ENCODE measurements at regions not wholly inside any gene's neighbourhood (a gene's known extent, or its start where the extent isn't known, plus 50 kb on each side); places are given as distances from the start of the nearest gene placed in this dataset.

- Histone ChIP-seq H3K36me3 (ENCODE audit: control insufficient read depth, insufficient read depth, low read length) (no peaks in the 10 kb centered on the region), H3K4me1 (ENCODE audit: control insufficient read depth, insufficient read depth, low read length) (no peaks in the 10 kb centered on the region), H3K4me3 (ENCODE audit: low read length) (no peak overlapping the region), H3K9ac (ENCODE audit: low read length) (no peak overlapping the region), H3K27ac (ENCODE audit: low read depth, low read length) (no peak overlapping the region), H3K27me3 (ENCODE audit: control insufficient read depth, insufficient read depth, low read length) (no peaks in the 10 kb centered on the region)
Measured at GRCh38 chr12:127675936-127676335, 591.0 kb upstream of the TMEM132C start.

GRCh38 chr12:127677537-127678131 lies 589.3 kb upstream of the TMEM132C start:
- no peaks in the 10 kb centered on the region for H3K27me3 ChIP-seq (ENCODE audit: control insufficient read depth, insufficient read depth, low read length)
- no peak overlapping the region for H3K27ac ChIP-seq (ENCODE audit: low read depth, low read length)
- no peaks in the 10 kb centered on the region for H3K4me1 ChIP-seq (ENCODE audit: control insufficient read depth, insufficient read depth, low read length)
- no peak overlapping the region for H3K9ac ChIP-seq (ENCODE audit: low read length)
- H3K36me3 ChIP-seq (ENCODE audit: control insufficient read depth, insufficient read depth, low read length): no peaks in the 10 kb centered on the region
- H3K4me3 ChIP-seq (ENCODE audit: low read length): no peak overlapping the region

GRCh38 chr12:127678945-127679344 lies 588.0 kb upstream of the TMEM132C start:
- Histone ChIP-seq H3K36me3 (ENCODE audit: control insufficient read depth, insufficient read depth, low read length) (no peaks in the 10 kb centered on the region), H3K27ac (ENCODE audit: low read depth, low read length) (no peak overlapping the region), H3K4me3 (ENCODE audit: low read length) (no peak overlapping the region), H3K27me3 (ENCODE audit: control insufficient read depth, insufficient read depth, low read length) (no peaks in the 10 kb centered on the region), H3K9ac (ENCODE audit: low read length) (no peak overlapping the region), H3K4me1 (ENCODE audit: control insufficient read depth, insufficient read depth, low read length) (no peaks in the 10 kb centered on the region)

GRCh38 chr12:127680516-127680915 lies 586.5 kb upstream of the TMEM132C start:
- Histone ChIP-seq H3K4me3 (ENCODE audit: low read length) (no peak overlapping the region), H3K36me3 (ENCODE audit: control insufficient read depth, insufficient read depth, low read length) (no peaks in the 10 kb centered on the region), H3K4me1 (ENCODE audit: control insufficient read depth, insufficient read depth, low read length) (no peaks in the 10 kb centered on the region), H3K27me3 (ENCODE audit: control insufficient read depth, insufficient read depth, low read length) (no peaks in the 10 kb centered on the region), H3K27ac (ENCODE audit: low read depth, low read length) (no peak overlapping the region), H3K9ac (ENCODE audit: low read length) (no peak overlapping the region)

GRCh38 chr12:127681151-127681754 lies 585.7 kb upstream of the TMEM132C start:
- Histone ChIP-seq H3K27ac (ENCODE audit: low read depth, low read length) (no peak overlapping the region), H3K4me3 (ENCODE audit: low read length) (no peak overlapping the region), H3K27me3 (ENCODE audit: control insufficient read depth, insufficient read depth, low read length) (no peaks in the 10 kb centered on the region), H3K36me3 (ENCODE audit: control insufficient read depth, insufficient read depth, low read length) (no peaks in the 10 kb centered on the region), H3K9ac (ENCODE audit: low read length) (no peak overlapping the region), H3K4me1 (ENCODE audit: control insufficient read depth, insufficient read depth, low read length) (no peaks in the 10 kb centered on the region)

GRCh38 chr12:127685491-127685890 lies 581.5 kb upstream of the TMEM132C start:
- Histone ChIP-seq H3K36me3 (ENCODE audit: control insufficient read depth, insufficient read depth, low read length) (no peaks in the 10 kb centered on the region), H3K27me3 (ENCODE audit: control insufficient read depth, insufficient read depth, low read length) (no peaks in the 10 kb centered on the region), H3K9ac (ENCODE audit: low read length) (no peak overlapping the region), H3K27ac (ENCODE audit: low read depth, low read length) (no peak overlapping the region), H3K4me1 (ENCODE audit: control insufficient read depth, insufficient read depth, low read length) (no peaks in the 10 kb centered on the region), H3K4me3 (ENCODE audit: low read length) (no peak overlapping the region)

- Histone ChIP-seq H3K4me1 (ENCODE audit: control insufficient read depth, insufficient read depth, low read length) (no peaks in the 10 kb centered on the region), H3K9ac (ENCODE audit: low read length) (no peak overlapping the region), H3K36me3 (ENCODE audit: control insufficient read depth, insufficient read depth, low read length) (no peaks in the 10 kb centered on the region), H3K27ac (ENCODE audit: low read depth, low read length) (no peak overlapping the region), H3K4me3 (ENCODE audit: low read length) (no peak overlapping the region), H3K27me3 (ENCODE audit: control insufficient read depth, insufficient read depth, low read length) (no peaks in the 10 kb centered on the region)
Measured at GRCh38 chr12:127685931-127686330, 581.0 kb upstream of the TMEM132C start.

GRCh38 chr12:127687181-127687580 lies 579.8 kb upstream of the TMEM132C start:
- H3K4me1 ChIP-seq (ENCODE audit: control insufficient read depth, insufficient read depth, low read length): no peaks in the 10 kb centered on the region
- H3K27me3 ChIP-seq (ENCODE audit: control insufficient read depth, insufficient read depth, low read length): no peaks in the 10 kb centered on the region
- no peak overlapping the region for H3K9ac ChIP-seq (ENCODE audit: low read length)

GRCh38 chr12:127688906-127689428 lies 578.0 kb upstream of the TMEM132C start:
- Histone ChIP-seq H3K27ac (ENCODE audit: low read depth, low read length) (no peak overlapping the region), H3K4me3 (ENCODE audit: low read length) (no peak overlapping the region), H3K27me3 (ENCODE audit: control insufficient read depth, insufficient read depth, low read length) (no peaks in the 10 kb centered on the region), H3K9ac (ENCODE audit: low read length) (no peak overlapping the region), H3K36me3 (ENCODE audit: control insufficient read depth, insufficient read depth, low read length) (no peaks in the 10 kb centered on the region), H3K4me1 (ENCODE audit: control insufficient read depth, insufficient read depth, low read length) (no peaks in the 10 kb centered on the region)

More at GRCh38 chr12:127687181-127687580, 579.8 kb upstream of the TMEM132C start:
- no peaks in the 10 kb centered on the region for H3K36me3 ChIP-seq (ENCODE audit: control insufficient read depth, insufficient read depth, low read length)
- no peak overlapping the region for H3K27ac ChIP-seq (ENCODE audit: low read depth, low read length)
- no peak overlapping the region for H3K4me3 ChIP-seq (ENCODE audit: low read length)

GRCh38 chr12:127690161-127690560 lies 576.8 kb upstream of the TMEM132C start:
- no peak overlapping the region for H3K27ac ChIP-seq (ENCODE audit: low read depth, low read length)
- no peaks in the 10 kb centered on the region for H3K27me3 ChIP-seq (ENCODE audit: control insufficient read depth, insufficient read depth, low read length)

GRCh38 chr12:127696963-127697362 lies 570.0 kb upstream of the TMEM132C start:
- Histone ChIP-seq H3K27ac (ENCODE audit: low read depth, low read length) (no peak overlapping the region), H3K36me3 (ENCODE audit: control insufficient read depth, insufficient read depth, low read length) (no peaks in the 10 kb centered on the region), H3K4me1 (ENCODE audit: control insufficient read depth, insufficient read depth, low read length) (no peaks in the 10 kb centered on the region), H3K9ac (ENCODE audit: low read length) (no peak overlapping the region), H3K27me3 (ENCODE audit: control insufficient read depth, insufficient read depth, low read length) (no peaks in the 10 kb centered on the region), H3K4me3 (ENCODE audit: low read length) (no peak overlapping the region)

More at GRCh38 chr12:127690161-127690560, 576.8 kb upstream of the TMEM132C start:
- Histone ChIP-seq H3K4me1 (ENCODE audit: control insufficient read depth, insufficient read depth, low read length) (no peaks in the 10 kb centered on the region), H3K36me3 (ENCODE audit: control insufficient read depth, insufficient read depth, low read length) (no peaks in the 10 kb centered on the region), H3K9ac (ENCODE audit: low read length) (no peak overlapping the region), H3K4me3 (ENCODE audit: low read length) (no peak overlapping the region)

GRCh38 chr12:127703026-127703425 lies 563.9 kb upstream of the TMEM132C start:
- no peak overlapping the region for H3K27ac ChIP-seq (ENCODE audit: low read depth, low read length)
- no peak overlapping the region for H3K4me3 ChIP-seq (ENCODE audit: low read length)
- no peak overlapping the region for H3K9ac ChIP-seq (ENCODE audit: low read length)
- H3K27me3 ChIP-seq (ENCODE audit: control insufficient read depth, insufficient read depth, low read length): no peaks in the 10 kb centered on the region
- H3K36me3 ChIP-seq (ENCODE audit: control insufficient read depth, insufficient read depth, low read length): no peaks in the 10 kb centered on the region
- no peaks in the 10 kb centered on the region for H3K4me1 ChIP-seq (ENCODE audit: control insufficient read depth, insufficient read depth, low read length)

- H3K4me3 ChIP-seq (ENCODE audit: low read length): no peak overlapping the region
- no peaks in the 10 kb centered on the region for H3K27me3 ChIP-seq (ENCODE audit: control insufficient read depth, insufficient read depth, low read length)
- H3K4me1 ChIP-seq (ENCODE audit: control insufficient read depth, insufficient read depth, low read length): no peaks in the 10 kb centered on the region
- H3K9ac ChIP-seq (ENCODE audit: low read length): no peak overlapping the region
- H3K36me3 ChIP-seq (ENCODE audit: control insufficient read depth, insufficient read depth, low read length): no peaks in the 10 kb centered on the region
- H3K27ac ChIP-seq (ENCODE audit: low read depth, low read length): no peak overlapping the region
Measured at GRCh38 chr12:127711108-127711507, 555.9 kb upstream of the TMEM132C start.

Measured in rectal smooth muscle tissue (tissue), 1 donor.